Peyer's patch (tissue), 4 donors: ENCODE measurements at regions not wholly inside any gene's neighbourhood (a gene's known extent, or its start where the extent isn't known, plus 50 kb on each side); places are given as distances from the start of the nearest gene placed in this dataset.

Experiments
- DNase-seq, 3 donors: peaks; one replicate each; pipeline ENCODE4 v3.0.0-alpha.2; 2017 to 2019
- H3K27ac ChIP-seq, 4 donors: fragments of 200-600 bp; sonication (generic); one replicate each; pipeline ENCODE4 v1.5.1; 2016 to 2019
- H3K27me3 ChIP-seq, 2 donors: fragments of 200-600 bp; sonication (generic); one replicate each; pipeline ENCODE4 v1.5.1; 2019
- H3K36me3 ChIP-seq, 3 donors: fragments of 200-600 bp; sonication (generic); one replicate each; pipeline ENCODE4 v1.5.1; 2016 to 2019
- H3K4me1 ChIP-seq, 4 donors: fragments of 200-600 bp; sonication (generic); one replicate each; pipeline ENCODE4 v1.5.1; 2016 to 2019
- H3K4me3 ChIP-seq, 4 donors: fragments of 200-600 bp; sonication (generic); 1 replicate in 3 of 4; 2 replicates in 1 of 4; pipeline ENCODE4 v1.5.1; 2016 to 2019; ENCODE audit warnings: mild to moderate bottlenecking in 1 of 4
- H3K9me3 ChIP-seq, 4 donors: fragments of 200-600 bp; sonication (generic); one replicate each; pipeline ENCODE4 v1.5.1; 2016 to 2019; ENCODE audit warnings: mild to moderate bottlenecking in 1 of 4
- CTCF ChIP-seq, 6 experiments: fragments of 450-650 bp in 4 of 6; fragments of 200-600 bp in 2 of 6; sonication (generic) in 1 of 6; IDR thresholded peaks; one replicate each; pipeline ENCODE4 v1.5.1; 2017 to 2019; ENCODE audit warnings: antibody characterized with exemption in 6 of 6, mild to moderate bottlenecking in 3 of 6, moderate library complexity in 1 of 6
- POLR2A ChIP-seq, 2 donors: fragments of 450-650 bp; IDR thresholded peaks; one replicate each; pipeline ENCODE4 v1.5.1; 2017; ENCODE audit warnings: antibody characterized with exemption in 2 of 2, mild to moderate bottlenecking in 2 of 2, moderate library complexity in 2 of 2

GRCh38 chr6:148218542-148219258 is 123.9 kb upstream of the SASH1 start:
- H3K4me1 ChIP-seq = peaks cover 0 to 5% (median 0%) of the 10 kb centered on the region in 4 donors
- no peak overlapping the region for H3K27ac ChIP-seq
- H3K9me3 ChIP-seq = no peaks in the 10 kb centered on the region
- H3K4me3 ChIP-seq = no peak overlapping the region
- no peaks in the 10 kb centered on the region for H3K27me3 ChIP-seq
- H3K36me3 ChIP-seq = no peaks in the 10 kb centered on the region
- TF ChIP-seq CTCF (IDR thresholded peaks at IDR 0.05) = no peak
- no peak for TF ChIP-seq POLR2A (IDR thresholded peaks at IDR 0.05)
- DNase-seq = no peak

- peak in 1 of 3 donors; percentile 51 for DNase-seq
These were observed 121.2 kb upstream of the SASH1 start for GRCh38 chr6:148221196-148221979.

GRCh38 chr6:148222376-148222775 is 120.3 kb upstream of the SASH1 start:
- no peak for DNase-seq
- no peaks in the 10 kb centered on the region for H3K36me3 ChIP-seq
- no peaks in the 10 kb centered on the region for H3K27me3 ChIP-seq
- H3K4me1 ChIP-seq = peaks cover 0 to 5% (median 0%) of the 10 kb centered on the region in 4 donors
- H3K27ac ChIP-seq = no peak overlapping the region
- no peaks in the 10 kb centered on the region for H3K9me3 ChIP-seq
- H3K4me3 ChIP-seq = no peak overlapping the region
- TF ChIP-seq POLR2A (IDR thresholded peaks at IDR 0.05) = no peak
- no peak for TF ChIP-seq CTCF (IDR thresholded peaks at IDR 0.05)

More at GRCh38 chr6:148221196-148221979, 121.2 kb upstream of the SASH1 start:
- Histone ChIP-seq H3K27ac (no peak overlapping the region), H3K4me1 (peaks cover 0 to 5% (median 0%) of the 10 kb centered on the region in 4 donors), H3K36me3 (no peaks in the 10 kb centered on the region), H3K27me3 (no peaks in the 10 kb centered on the region), H3K4me3 (no peak overlapping the region), H3K9me3 (no peaks in the 10 kb centered on the region)
- TF ChIP-seq POLR2A (IDR thresholded peaks at IDR 0.05) (no peak), CTCF (IDR thresholded peaks at IDR 0.05) (peak in 2 of 6 experiments; percentile 9 to 13)

- Histone ChIP-seq H3K27ac (no peak overlapping the region), H3K9me3 (no peaks in the 10 kb centered on the region), H3K27me3 (no peaks in the 10 kb centered on the region), H3K36me3 (no peaks in the 10 kb centered on the region), H3K4me1 (peaks cover 0 to 5% (median 0%) of the 10 kb centered on the region in 4 donors), H3K4me3 (no peak overlapping the region)
- no peak for TF ChIP-seq POLR2A (IDR thresholded peaks at IDR 0.05)
- no peak for TF ChIP-seq CTCF (IDR thresholded peaks at IDR 0.05)
- no peak for DNase-seq
These were observed 119.8 kb upstream of the SASH1 start for GRCh38 chr6:148222846-148223245.

- no peak overlapping the region for H3K27ac ChIP-seq
- H3K9me3 ChIP-seq = no peaks in the 10 kb centered on the region
- H3K27me3 ChIP-seq = no peaks in the 10 kb centered on the region
- no peak for DNase-seq
- H3K4me3 ChIP-seq = no peak overlapping the region
- TF ChIP-seq CTCF (IDR thresholded peaks at IDR 0.05) (no peak), POLR2A (IDR thresholded peaks at IDR 0.05) (no peak)
- peaks cover 0 to 5% (median 0%) of the 10 kb centered on the region in 4 donors for H3K4me1 ChIP-seq
- no peaks in the 10 kb centered on the region for H3K36me3 ChIP-seq
These were observed 119.2 kb upstream of the SASH1 start for GRCh38 chr6:148223424-148223842.
